GM19025 (cell line): ENCODE measurements at regions not wholly inside any gene's neighbourhood (a gene's known extent, or its start where the extent isn't known, plus 50 kb on each side); places are given as distances from the start of the nearest gene placed in this dataset.

Source experiments
- ATAC-seq: cut with Tn5 transposase; IDR thresholded peaks from one replicate; pipeline ENCODE4 v1.9.1; 2021; ENCODE audit warnings: mild to moderate bottlenecking, low read depth, moderate library complexity; ENCODE audit not compliant: unreplicated experiment

DNA sequence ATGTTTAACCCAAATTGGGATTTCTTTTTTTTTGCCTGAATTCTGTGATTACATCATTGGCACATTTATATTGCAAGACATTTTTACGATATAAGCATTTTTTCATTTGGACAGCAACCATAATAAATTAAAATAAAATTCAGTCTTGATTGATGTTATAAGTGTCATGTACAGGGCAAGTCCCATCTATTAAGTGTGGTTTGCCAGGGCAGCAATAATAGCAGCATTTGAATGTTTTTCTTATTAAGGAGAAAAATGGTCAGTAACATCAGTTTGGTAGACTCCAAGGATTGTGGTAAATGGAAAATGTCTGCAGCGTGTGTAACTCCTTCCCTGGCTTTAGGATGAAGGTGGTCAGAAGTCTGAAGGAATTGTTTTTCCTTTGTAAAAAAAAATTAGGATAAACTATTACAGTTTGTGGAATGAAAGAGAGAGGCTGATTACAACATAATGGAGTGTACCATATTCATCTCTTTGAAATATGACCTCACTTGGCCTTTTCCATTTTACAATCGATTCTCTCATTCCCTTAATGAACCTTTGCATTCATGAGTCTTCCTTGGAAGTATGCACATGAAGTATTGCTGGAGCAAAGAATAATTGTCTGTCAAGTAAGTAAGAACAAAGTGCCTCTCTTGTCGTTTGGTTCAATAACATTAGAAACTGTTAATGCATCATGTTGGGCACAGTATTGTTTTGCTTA, 405.4 kb upstream of the THRB start:
- no peak for ATAC-seq

- ATAC-seq = no peak
Measured at GRCh38 chr3:24905266-24905665, 410.6 kb upstream of the THRB start.

DNA sequence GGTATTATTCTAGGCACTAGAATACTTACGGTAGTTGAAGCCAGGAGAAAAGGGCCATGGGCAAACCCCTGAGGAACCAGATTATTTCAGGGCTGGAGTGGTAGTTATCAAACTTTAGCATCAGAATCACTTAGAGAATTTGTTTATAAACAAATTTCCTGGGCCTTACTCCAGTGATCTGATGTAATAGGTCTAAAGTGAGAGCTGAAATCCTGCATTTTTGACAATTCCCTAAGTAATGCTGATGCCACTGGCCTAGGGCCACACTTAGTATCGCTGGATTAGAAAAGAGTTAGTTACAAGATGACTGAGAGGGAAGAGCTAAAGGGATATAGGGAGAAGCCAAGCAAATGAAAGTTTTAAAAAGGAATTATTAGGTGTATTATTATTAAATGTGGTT, 412.5 kb upstream of the THRB start:
- ATAC-seq = no peak

DNA sequence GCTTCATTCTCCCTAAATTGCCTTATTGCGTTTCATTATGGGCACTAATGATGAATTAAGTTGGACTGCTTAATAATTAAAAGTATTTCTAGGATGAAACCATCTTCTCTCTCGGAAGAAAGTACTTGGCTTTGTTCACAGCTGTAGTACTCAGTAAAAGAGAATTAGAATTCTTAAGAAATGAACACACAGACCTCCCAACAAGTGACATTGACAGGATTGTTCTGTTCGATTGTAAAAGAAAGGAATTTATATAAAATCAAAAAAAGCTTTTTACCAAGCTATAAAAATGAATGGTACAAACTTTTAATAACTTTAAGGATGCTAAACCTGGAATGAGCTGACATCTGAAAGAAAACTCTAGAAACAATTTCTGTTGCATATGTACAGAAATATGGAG, 416.4 kb upstream of the THRB start:
- no peak for ATAC-seq

- no peak for ATAC-seq
Measured at GRCh38 chr3:24915639-24916038, 421.0 kb upstream of the THRB start.

- no peak for ATAC-seq
Measured at GRCh38 chr3:24917908-24918307, 423.3 kb upstream of the THRB start.

- no peak for ATAC-seq
Measured at GRCh38 chr3:24923570-24923969, 428.9 kb upstream of the THRB start.

DNA sequence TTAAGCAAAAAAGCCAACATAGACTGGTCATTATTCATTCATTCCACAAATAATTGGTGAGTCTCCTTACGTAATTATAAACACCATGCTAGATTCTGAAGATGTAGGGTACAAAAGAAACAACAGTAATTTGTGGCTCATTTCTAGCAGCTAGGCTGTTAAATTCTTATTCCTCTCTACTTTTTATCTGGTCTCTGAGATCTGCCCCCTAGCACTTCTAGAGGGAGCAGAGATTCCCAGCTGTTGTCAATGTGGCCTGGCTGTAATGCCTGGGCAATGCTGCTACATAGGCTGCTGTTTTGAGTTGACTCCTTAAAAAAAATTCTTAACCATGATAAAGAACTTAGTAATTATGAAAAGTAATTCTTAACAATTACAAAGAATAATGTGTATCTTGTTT, 434.9 kb upstream of the THRB start:
- ATAC-seq = no peak

DNA sequence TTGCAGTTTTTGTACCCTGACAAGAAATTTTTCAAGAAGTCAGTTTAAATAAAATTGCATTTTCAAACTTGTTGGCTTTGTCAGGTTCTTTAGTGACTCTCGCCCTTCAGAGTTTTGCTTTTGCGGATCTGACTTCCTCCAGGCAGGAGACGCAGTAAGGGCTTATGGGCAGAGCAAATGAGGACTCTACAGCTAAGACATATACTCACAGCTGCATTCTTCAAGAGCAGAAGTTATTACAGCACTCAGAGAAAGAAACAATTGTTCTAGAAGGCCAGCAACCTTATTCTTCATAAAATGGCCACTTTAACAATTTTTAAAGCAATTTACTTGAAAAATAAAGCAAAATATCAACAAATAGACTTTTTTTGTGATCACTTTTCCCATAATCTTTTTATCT, 438.8 kb upstream of the THRB start:
- no peak for ATAC-seq

DNA sequence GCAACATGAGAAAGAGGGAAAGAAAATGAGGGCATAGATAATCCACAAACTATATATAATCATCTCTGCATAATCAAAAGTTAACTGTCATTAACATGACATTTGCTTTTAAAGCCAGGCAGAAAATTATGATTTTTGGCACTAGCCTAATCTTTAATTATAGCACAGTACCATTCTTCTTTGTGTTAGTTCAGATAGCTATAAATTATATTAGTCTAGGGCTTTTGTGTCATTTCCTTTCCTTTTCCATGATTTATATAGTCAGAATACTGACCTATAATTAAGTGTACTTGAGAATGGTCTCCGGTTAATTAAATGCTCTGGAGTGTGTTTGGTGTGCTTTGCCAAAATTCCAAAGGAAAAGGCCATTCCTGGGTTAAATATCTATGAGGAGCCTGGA, 441.9 kb upstream of the THRB start:
- ATAC-seq = no peak

DNA sequence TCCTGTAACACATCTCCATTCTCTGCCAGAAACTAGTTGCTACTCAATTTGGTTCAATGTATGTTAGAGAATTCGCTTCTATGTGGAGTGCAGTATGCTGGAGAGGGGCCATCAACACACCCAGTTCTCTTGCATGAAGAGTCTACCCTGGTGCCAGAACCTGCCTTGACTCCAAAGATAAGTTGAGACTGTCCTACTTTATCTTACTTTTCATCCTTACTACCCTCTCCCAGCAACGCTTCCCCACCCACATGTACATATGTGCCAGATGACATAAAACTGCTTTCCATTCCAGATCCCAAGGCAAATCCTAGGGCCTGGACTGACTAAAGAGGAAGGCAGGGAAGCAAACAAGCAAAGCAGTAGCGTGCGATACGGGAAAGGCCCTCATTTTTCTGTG, 442.6 kb upstream of the THRB start:
- ATAC-seq = no peak

DNA sequence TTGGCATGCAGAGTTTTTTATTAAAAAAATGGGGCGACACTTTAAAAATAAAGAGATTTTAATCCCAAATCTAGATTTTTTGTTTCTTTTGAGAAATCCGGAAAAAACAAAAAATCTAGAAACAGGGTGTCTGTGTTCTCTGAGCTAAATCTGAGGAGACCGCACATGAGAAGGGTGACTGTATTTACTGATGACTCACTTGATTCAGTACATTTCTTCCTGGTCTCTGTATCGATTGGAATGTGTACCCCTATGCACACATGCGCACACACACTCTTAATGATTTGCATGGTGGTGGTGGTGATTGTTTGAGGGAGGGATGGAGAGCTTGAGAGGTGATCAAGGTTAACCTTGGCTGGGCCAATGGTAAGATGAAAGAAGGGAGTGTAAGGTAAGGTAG, 443.1 kb upstream of the THRB start:
- no peak for ATAC-seq

DNA sequence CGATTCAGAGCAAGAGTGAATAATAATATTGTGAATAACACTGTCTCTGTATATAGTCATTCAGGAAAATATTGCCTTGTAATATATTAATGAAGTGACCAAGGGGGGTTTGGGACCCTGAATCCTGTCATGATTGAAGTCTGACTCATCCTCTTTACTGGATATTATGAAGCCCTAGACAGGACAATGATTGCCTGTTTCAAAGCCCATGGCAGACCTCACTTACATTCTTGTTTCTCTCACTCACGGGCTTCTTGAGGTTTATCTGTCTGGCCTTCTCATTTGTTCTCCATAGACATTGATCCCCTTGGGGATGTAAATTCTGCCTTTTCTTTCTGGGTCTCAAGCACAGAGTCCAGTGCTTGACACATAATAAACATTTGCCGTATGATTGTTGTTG, 449.3 kb upstream of the THRB start:
- no peak for ATAC-seq

- ATAC-seq = no peak
Measured at GRCh38 chr3:24944805-24945520, 450.3 kb upstream of the THRB start.

DNA sequence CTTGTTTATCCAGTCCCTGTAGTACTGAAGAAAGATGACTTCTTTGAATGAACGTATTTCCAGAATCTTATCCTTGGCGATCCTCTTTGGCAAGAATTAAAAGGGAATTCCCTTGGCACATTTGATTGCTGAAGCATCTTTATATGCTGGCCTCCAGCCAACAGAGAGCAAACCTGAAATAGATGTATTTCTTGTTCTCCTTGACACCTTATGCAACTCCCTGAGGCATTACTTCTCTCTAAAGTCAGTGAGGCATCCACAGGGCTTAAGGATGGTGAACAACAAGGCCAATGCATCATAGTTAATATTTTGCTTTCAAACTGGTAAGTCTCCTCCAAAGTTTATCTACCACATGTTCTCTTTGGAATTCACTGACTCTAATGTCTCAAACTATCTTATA, 450.9 kb upstream of the THRB start:
- no peak for ATAC-seq

- no peak for ATAC-seq
Measured at GRCh38 chr3:24947103-24947502, 452.5 kb upstream of the THRB start.

- no peak for ATAC-seq
Measured at GRCh38 chr3:24951180-24951579, 456.5 kb upstream of the THRB start.

DNA sequence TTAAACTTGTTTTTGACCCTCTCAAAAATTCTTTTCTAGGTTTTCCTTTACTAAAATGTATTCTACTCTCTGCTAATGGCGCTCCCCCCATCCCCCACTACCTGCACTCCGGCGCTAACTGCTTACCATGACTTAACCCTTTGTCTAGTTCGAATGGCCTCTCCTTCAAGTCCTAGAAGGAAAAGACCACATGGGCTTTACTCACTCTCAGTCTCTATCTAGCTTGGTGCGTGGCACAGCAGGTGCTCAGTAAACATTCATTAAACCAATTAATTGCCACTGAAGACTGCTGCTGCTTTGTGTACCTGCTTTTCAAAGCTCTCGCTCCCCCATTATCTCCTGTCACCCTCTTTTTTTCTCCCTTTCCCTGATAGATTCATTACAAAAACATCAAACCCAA, 457.7 kb upstream of the THRB start:
- ATAC-seq = no peak

GRCh38 chr3:24953060-24953771, 458.6 kb upstream of the THRB start:
- ATAC-seq = no peak

GRCh38 chr3:24956613-24957012, 462.0 kb upstream of the THRB start:
- ATAC-seq = no peak

DNA sequence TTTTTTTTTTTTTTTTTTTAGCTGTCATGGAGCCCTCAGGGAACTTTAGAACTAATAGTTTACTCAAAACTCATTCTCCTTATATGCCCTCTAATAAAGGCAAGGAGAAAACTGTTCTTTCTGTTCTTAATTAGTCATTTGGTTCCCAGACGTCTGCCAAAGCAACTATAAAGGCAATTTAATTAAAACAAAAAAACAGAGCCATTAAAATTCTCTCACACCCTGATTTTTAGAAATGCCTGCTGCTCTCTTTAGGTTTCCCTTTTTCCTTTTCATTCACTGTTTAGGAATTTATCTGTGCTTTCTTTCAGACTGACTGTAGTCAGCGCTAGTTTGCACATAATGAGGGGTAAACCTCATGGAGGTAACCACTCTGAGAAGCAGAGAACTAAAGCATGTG, 463.6 kb upstream of the THRB start:
- no peak for ATAC-seq
